ENCODE measurements at regions not wholly inside any gene's neighbourhood (a gene's known extent, or its start where the extent isn't known, plus 50 kb on each side); places are given as distances from the start of the nearest gene placed in this dataset.

DNA sequence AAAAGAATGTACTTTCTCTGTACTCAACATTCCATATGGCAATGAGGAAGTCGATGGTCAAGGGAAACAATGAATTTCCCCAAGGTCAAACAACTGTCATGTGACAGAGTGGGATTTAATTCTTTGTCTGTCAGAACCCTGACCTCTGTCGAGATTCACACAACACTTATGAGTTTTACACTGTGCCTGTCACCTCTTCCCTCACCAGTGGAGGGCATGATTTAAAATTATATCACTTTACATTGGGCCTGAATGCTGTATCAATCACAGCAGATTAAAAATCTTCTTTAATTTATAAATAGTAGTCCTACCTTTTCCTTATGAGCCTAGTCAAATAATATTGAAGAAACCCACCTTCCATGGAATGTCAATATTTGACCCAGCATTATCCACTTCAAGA lies 276.7 kb downstream of the CDH10 start:
- DNase-seq (ENCODE audit: low read depth in 2 of 2), result no peak

GRCh38 chr5:24376210-24376609 lies 268.6 kb downstream of the CDH10 start:
- DNase-seq (ENCODE audit: low read depth in 2 of 2), result no peak

DNA sequence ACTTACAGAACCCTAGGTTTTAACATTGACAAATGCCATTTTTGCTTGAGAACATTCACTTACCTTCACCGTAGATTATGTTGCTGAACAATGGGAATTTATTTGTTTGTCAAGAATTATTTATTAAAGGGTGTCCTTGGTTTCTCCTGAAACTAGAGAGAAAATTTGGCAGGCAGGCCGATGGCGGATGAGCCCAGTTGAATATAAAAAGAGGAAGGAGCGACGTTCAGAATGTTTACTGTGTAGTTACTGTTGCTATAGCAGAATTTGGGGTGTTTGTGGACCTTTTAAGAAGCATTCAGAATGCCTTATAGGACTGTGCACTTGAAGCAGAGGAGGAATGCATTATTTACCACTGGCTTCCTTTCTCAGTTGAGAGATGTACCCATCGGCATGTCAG lies 268.2 kb downstream of the CDH10 start:
- no peak for DNase-seq (ENCODE audit: low read depth in 2 of 2)

GRCh38 chr5:24381861-24382489 lies 262.8 kb downstream of the CDH10 start:
- DNase-seq (ENCODE audit: low read depth in 2 of 2), result no peak

- no peak for DNase-seq (ENCODE audit: low read depth in 2 of 2)
Measured at GRCh38 chr5:24385070-24385469, 259.7 kb downstream of the CDH10 start.

GRCh38 chr5:24385617-24386016 lies 259.2 kb downstream of the CDH10 start:
- DNase-seq (ENCODE audit: low read depth in 2 of 2), result no peak

DNA sequence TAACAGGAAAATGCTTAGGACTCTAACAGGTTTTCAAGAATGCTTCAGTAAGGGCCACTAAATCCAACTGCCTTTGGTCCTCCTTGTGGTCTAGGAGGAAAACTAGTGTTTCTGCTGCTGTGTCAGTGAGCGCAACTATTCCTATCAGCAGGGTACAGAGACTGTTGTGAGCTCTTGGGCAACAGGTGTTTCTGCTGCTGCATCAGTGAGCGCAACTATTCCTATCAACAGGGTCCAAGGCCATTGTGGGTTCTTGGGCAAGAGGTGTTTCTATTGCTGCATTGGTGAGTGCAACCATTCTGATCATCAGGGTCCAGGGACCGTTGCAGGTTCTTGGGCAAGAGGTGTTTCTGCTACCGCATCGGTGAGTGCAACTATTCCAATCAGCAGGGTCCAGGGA lies 256.3 kb downstream of the CDH10 start:
- DNase-seq (ENCODE audit: low read depth in 2 of 2), result no peak

- DNase-seq (ENCODE audit: low read depth in 2 of 2), result no peak
Measured at GRCh38 chr5:24389968-24390367, 254.8 kb downstream of the CDH10 start.

DNA sequence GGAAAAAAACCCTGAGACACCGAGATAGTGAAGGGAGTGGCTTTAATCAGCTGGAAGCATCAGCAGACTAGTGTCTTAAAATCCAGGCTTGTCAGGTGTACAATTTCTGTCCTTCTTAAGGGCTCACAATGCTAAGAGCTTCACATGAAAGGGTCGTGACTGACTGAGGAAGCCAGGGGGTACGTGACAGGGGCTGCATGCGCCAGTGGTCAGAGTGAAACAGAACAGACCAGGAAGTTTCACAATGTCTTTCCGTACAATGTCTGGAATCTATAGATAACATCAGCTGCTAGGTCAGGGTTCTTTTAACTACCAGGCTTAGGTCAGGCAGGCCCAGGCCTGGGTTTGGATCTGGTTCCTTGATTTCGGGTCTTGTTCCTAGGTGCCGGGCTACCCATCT lies 253.0 kb downstream of the CDH10 start:
- no peak for DNase-seq (ENCODE audit: low read depth in 2 of 2)

GRCh38 chr5:24397601-24398000 lies 247.2 kb downstream of the CDH10 start:
- no peak for DNase-seq (ENCODE audit: low read depth in 2 of 2)

DNA sequence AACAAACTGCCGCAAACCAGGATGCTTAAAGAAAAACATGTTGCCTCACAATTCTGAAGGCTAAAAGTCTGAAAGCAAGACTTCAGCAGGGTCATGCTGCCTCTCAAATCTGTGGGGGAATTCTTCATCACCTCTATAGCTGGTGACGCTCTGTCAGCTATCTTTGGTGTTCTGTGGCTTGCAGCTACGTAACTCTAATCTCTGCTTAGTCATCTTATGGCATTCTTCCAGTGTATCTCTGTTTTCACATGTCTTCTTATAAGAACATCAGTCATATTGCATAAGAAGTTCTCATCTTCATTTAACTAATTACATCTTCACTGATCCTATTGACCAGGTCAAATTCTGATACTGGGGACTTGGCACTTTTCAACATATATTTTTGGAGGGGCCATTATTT lies 243.0 kb downstream of the CDH10 start:
- DNase-seq (ENCODE audit: low read depth in 2 of 2), result no peak

GRCh38 chr5:24407466-24407865 lies 237.3 kb downstream of the CDH10 start:
- no peak for DNase-seq (ENCODE audit: low read depth in 2 of 2)

GRCh38 chr5:24428345-24428744 lies 216.4 kb downstream of the CDH10 start:
- DNase-seq (ENCODE audit: low read depth in 2 of 2), result no peak

DNA sequence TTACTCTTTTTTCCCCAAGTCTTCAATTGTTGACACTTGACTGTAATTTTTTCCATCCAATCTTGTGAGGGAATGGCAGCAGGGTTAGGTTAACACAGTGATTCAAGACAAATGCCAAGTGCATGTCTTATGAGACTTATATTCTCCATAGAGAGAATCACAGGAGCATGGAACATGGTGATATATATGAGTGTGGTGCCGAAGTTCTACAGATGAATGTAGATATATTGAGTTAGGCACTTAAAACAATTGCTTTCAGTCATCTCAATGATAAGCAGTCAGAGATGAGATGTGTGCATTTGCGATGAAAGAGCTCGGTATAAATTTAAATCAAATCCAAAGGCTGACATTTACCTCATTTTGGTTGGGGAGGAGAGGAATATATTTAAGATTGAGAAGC lies 211.2 kb downstream of the CDH10 start:
- no peak for DNase-seq (ENCODE audit: low read depth in 2 of 2)
